22Rv1 (cell line): ENCODE measurements at regions not wholly inside any gene's neighbourhood (a gene's known extent, or its start where the extent isn't known, plus 50 kb on each side); places are given as distances from the start of the nearest gene placed in this dataset.
"Not testable (repeated sequence)": the region's sequence is repeated elsewhere in the genome, so short reads cannot be mapped to it uniquely, and the experiment has no call there.

Experiments
- H3K27ac ChIP-seq: fragments of 450-650 bp; 2 replicates; pipeline ENCODE4 v1.5.1; 2017
- ZFX ChIP-seq: fragments of 450-650 bp; IDR thresholded peaks from 2 replicates; pipeline ENCODE4 v1.6.1; 2017; ENCODE audit warnings: antibody characterized with exemption, borderline replicate concordance
- TF ChIP-seq, protein P1 (sequence below): fragments of 450-650 bp; IDR thresholded peaks from 2 replicates; pipeline ENCODE4 v1.5.1; 2017; ENCODE audit warnings: mild to moderate bottlenecking

DNA sequence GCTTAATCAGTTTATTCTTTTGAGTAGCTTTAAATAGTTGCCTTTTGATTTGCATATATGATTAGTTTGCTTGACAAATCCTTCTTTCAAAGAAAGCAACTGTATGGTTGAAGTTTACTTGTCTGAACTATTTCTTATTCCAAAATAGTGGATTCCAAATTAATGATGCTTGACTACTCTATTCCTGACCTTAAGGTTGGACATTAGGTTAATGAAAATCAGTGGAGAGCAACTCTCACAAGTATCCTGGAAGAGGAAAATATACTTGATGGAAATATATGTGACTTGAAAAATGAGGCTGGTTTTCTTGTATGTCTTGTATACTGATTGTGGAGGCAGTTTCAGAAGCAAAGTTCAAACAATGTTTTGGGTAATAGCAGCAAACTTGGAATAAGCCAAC is 369.2 kb upstream of the PODXL start:
- no peak overlapping the region for H3K27ac ChIP-seq
- TF ChIP-seq, protein P1, sequence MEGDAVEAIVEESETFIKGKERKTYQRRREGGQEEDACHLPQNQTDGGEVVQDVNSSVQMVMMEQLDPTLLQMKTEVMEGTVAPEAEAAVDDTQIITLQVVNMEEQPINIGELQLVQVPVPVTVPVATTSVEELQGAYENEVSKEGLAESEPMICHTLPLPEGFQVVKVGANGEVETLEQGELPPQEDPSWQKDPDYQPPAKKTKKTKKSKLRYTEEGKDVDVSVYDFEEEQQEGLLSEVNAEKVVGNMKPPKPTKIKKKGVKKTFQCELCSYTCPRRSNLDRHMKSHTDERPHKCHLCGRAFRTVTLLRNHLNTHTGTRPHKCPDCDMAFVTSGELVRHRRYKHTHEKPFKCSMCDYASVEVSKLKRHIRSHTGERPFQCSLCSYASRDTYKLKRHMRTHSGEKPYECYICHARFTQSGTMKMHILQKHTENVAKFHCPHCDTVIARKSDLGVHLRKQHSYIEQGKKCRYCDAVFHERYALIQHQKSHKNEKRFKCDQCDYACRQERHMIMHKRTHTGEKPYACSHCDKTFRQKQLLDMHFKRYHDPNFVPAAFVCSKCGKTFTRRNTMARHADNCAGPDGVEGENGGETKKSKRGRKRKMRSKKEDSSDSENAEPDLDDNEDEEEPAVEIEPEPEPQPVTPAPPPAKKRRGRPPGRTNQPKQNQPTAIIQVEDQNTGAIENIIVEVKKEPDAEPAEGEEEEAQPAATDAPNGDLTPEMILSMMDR: no peak
- no peak for TF ChIP-seq ZFX

DNA sequence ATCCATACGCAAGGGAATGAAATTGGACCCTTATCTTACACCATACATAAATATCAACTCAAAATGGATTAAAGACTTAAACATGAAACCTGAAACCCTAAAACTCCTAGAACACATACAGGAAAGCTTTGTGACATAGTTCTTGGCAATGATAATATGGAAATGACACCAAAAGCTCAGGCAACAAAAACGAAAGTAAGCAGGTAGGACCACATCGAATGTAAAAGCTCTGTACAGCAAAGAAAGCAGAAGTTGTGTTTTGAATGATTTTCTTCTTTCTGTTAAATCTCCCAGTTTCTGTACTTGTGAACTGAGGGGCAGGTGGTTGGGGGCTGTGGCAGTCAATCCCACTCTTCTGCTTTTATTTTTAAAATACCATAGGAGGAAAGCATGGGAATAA is 368.4 kb upstream of the PODXL start:
- H3K27ac ChIP-seq: no peak overlapping the region
- TF ChIP-seq, protein P1: no peak
- TF ChIP-seq ZFX: no peak

DNA sequence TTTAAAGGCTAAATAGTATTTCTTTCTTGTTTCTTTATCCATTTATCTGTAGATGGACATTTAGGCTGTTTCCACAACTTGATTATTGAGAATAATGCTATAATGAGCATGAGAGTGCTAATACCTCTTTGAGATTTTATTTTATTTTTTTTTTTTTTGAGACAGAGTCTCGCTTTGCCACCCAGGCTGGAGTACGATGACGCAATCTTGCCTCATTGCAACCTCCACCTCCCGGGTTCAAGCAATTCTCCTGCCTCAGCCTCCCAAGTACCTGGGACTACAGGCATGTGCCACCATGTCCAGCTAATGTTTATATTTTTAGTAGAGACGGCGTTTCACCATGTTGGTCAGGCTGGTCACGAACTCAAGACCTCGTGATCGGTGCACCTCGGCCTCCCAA is 366.5 kb upstream of the PODXL start:
- not testable (repeated sequence) for H3K27ac ChIP-seq

DNA sequence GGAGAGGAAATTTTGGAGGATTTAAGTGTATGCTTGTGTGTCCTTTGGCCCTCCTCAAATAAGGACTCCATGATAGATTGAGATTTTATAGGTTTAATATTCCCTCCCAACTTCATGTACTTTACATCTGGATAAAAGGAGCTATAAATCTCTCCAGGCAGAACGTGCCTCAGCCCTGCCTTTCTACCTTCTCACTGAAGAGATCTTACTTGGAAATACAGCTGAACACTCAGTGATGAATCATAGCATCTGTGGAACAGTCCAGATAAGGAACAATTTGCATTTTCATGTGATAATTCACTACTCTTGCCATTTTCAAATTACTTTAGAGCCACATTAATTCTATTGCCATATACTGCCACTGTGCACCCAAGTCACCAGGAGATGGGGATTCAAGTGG is 364.6 kb upstream of the PODXL start:
- H3K27ac ChIP-seq: no peak overlapping the region
- TF ChIP-seq ZFX: no peak
- TF ChIP-seq, protein P1: no peak

DNA sequence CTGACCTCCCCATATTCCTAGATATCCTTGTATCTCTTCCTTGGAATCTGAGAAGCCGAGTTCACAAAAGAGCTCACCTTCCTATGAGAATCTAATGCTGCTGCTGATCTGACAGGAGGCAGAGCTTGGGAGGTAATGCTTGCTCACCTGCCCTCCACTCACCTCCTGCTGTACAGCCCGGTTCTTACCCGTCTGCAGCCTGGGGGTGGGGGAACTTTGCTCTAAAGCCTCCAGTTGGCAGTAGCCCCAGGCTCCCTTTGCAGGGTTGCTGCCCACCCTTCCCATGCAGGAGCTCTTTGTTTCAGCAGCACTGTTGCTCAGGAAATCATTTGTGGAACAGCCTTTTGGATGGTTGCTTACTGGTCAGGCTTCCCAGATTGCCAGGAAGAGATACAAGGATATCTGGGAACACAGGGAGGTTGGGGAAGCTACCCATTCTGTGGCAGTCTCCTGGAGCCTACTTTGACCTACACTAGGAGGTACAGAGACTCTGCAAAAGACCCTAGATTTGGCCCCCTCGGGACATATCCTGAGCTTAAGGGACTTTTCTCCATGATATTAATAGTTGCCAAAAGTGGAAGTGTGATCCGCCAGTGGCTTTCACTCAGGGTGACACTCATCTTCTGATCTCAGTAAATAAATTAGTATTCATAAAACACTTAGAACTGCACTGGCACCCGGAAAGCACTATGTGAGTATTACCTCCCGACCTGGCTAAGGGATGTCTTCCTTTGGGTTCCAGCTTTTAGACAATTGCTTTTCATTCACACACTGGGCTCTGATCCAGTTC is 363.7 kb upstream of the PODXL start:
- TF ChIP-seq, protein P1: no peak
- TF ChIP-seq ZFX: no peak
- no peak overlapping the region for H3K27ac ChIP-seq

DNA sequence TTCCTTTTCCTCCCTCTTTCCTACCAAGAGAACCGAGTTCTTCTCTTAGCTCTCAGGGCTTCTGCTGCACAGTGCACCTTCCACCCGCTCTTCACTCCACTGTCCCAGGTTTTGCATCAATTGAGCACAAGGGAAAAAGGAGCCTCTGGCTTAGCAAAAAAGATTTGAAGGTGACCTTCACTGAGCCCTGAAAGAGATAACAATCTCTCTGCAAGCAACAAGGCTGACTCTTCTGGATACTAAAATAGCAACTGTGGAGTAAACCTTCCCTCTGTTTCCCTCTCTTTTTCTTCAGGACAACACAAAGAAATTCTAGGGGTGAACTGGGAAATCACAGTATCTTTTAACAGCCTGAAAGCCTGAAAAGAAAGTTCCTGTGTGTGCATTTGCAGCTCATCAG is 354.7 kb upstream of the PODXL start:
- TF ChIP-seq, protein P1: no peak
- no peak for TF ChIP-seq ZFX
- H3K27ac ChIP-seq: no peak overlapping the region

DNA sequence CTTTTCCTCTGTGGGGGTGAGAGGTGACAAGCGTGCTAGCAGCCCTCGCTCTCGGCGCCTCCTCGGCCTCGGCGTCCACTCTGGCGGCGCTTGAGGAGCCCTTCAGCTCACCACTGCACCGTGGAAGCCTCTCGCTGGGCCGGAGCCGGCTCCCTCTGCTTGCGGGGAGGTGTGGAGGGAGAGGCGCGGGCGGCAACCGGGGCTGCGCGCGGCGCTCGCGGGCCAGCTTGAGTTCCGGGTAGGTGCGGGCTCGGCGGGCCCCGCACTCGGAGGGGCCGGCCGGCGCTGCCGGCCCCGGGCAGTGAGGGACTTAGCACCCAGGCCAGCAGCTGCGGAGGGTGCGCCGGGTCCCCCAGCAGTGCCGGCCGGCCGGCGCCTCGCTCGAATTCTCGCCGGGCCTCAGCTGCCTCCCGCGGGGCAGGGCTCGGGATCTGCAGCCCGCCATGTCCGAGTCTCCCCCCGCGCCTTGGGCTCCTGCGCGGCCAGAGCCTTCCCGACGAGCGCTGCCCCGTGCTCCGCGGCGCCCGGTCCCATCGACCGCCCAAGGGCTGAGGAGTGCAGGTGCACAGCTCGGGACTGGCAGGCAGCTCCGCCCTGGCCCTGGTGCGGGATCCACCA is 352.8 kb upstream of the PODXL start:
- H3K27ac ChIP-seq: no peak overlapping the region
- TF ChIP-seq, protein P1: no peak
- TF ChIP-seq ZFX: no peak
